Left cardiac atrium (tissue), 4 donors: ENCODE measurements at regions not wholly inside any gene's neighbourhood (a gene's known extent, or its start where the extent isn't known, plus 50 kb on each side); places are given as distances from the start of the nearest gene placed in this dataset.

ENCODE experiments used
- ATAC-seq, 2 donors: fragments of 200-7000 bp; cut with Tn5 transposase; one replicate each; pipeline ENCODE4 v1.9.1; 2020; ENCODE audit warnings: mild to moderate bottlenecking in 2 of 2, moderate library complexity in 2 of 2
- DNase-seq: peaks from one replicate; pipeline ENCODE4 v3.0.0-alpha.2; 2020
- intact Hi-C, 2 donors: fragments of 100-400 bp; cut with DNase I; formaldehyde crosslinking; loops; one replicate each; pipeline versions ENCODE4 v1.14.1 to v1.15.1; 2022 to 2023
- donor health status: DM: no; HTN: yes; CAD: no.
- donor health status: DM: no; HTN: yes; CAD: no; lungs with severe emphysema.
- donor health status: DM: yes; HTN: yes; CAD: no.
- donor health status: Dilated cardiomyopathy.

GRCh38 chr12:124230789-124231188 lies 64.1 kb upstream of the RFLNA start:
- intact Hi-C loops = no loop called here
- DNase-seq (no peak), ATAC-seq (no peak)

GRCh38 chr12:124231980-124232653 lies 62.8 kb upstream of the RFLNA start:
- DNase-seq = no peak
- intact Hi-C loops = no loop called here
- peak in 1 of 2 donors; percentile 43 for ATAC-seq

DNA sequence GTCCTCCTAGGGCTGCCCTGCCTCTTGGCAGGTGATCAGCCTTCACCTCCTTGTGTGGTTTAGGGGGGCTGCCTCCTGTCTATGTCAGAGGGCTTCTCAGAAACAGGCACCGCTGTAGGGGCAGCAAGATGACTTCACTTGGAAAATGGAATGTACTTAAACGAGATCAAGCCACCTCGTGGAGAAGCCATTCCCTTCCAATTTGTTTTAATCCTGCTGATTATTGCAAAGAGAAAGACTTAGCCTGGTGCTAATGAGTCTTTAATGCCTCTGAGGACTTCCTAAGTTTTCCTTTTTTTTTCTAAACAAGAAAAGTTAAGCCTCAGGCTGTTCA lies 62.3 kb upstream of the RFLNA start:
- intact Hi-C loops = no loop called here
- peak in 1 of 2 donors; percentile 22 for ATAC-seq
- DNase-seq = no peak

- intact Hi-C loops = no loop called here
- DNase-seq (no peak), ATAC-seq (peak; percentile 60 to 86)
Observed at GRCh38 chr12:124233041-124233796, 61.7 kb upstream of the RFLNA start.

GRCh38 chr12:124233846-124234640 lies 60.9 kb upstream of the RFLNA start:
- ATAC-seq (peak; percentile 84 to 89), DNase-seq (peak; percentile 34)
- intact Hi-C loops = no loop called here

DNA sequence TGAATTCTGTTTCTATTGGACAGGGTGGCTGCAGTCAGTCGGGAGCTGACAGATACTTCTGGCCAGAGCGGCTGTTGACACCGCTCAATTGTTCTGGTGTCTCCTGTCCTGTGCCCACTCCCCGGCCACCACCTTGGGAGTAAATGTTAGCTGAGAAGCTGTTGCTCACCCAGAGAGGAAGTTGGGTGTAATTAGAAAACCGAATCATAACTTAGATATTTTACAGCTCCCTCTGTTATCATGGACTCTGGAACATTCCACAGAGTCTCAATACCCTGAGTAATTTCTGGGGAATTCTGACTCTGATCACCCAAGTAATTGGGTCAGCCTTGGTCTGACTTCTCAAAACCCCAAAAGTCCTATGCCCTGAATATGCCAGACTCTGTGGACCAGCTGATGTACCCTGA lies 58.3 kb upstream of the RFLNA start:
- intact Hi-C loops = no loop called here
- ATAC-seq = peak in 1 of 2 donors; percentile 34
- DNase-seq = no peak

DNA sequence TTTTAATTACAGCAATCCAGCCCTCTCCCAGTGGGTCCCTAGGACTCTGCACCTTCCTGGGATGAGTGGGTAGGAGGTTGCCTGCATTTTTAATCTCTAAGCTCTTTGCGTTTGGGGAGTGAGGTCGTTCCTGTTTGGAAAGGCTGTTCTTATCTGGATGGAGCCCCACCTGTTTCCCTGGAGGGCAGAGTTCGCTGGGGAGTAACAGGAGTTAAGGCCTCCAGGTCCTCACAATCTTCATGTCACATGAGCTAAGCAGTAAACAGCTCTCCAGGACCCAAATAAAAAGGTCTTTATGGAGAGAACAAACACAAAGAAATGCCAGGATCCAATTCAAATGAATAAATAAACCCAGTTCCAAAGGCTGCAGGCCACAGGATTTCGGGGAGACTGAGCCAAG lies 56.0 kb upstream of the RFLNA start:
- no peak for ATAC-seq
- intact Hi-C loops = no loop called here
- no peak for DNase-seq

DNA sequence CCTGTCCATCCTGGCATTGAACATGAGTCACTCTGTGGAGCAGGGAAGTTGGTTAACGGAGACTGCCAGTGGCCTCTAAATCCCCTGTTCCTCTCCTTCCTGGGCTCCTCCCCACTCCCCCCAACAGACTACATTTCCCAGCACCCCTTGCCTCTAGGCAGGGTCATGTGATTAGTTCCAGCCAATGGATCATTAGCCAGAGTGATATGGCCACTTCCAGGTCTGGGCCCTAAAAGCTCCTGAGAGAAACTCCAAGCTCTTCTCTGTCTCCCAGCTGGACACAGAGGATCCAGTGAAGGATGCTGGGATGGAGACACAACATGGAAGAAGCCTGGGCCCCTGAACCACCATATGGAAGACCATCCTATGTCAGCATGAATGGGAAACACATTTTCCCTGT lies 54.4 kb upstream of the RFLNA start:
- DNase-seq = no peak
- intact Hi-C loops = no loop called here
- no peak for ATAC-seq

DNA sequence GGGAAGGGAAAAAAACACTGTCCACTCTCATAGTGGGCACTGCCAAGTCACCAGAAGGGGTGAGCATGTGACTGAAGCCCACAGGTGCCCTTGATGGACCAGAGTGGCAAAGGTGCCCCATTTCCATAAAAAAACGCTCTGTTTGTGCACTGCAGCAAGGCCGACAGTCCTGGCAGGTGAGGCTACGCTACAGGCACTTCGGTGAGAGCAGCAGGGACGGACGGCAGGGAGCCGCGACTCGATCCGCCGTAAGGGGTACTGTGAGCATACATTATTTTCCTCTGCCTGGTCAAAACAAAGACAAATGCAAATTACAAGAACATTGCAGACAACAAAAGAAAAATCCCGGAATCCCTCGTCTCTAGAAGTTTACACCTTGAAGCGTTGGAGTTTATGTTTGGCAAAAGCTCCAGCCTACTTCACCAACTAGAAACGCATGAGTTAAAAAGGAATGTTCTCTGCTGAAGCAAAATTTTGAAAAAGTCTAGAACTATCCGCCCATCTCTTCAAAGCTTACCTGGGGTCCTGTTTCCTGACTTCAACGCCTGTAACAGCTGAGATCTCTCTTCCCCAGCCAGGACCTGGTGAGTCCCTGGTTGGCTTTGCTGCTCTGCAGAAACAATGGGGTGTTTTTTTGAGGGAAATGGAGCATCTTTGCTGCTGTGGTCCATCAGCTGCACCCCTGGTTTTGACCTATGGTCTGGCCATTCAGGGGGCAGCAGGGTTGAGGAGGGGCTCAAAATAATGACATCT lies 52.9 kb upstream of the RFLNA start:
- intact Hi-C loops = no loop called here
- DNase-seq (no peak), ATAC-seq (no peak)

DNA sequence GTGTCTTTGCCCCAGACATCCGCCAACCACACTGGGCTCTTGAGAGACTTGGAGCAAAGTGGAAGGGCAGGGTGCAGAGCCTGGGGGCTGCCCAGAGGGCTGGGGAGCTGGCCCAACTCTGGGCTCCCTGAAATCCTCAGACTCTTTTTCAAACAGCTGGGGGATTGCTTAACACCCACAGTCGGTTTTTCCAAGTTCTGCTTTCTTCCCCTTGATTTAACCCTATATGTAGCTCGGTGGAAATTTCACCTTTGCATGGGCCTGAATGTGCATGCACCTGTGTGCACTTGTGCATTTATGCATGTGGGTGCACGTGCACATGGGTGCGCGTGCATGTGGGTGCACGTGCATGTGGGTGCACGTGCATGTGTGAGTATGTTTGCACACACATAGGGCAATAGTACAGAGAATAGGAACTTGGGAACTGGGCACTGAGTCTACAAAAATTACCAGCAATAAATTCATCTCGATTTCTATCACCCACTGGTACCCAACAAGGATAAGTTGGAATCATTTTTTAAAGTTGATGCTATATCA lies 52.3 kb upstream of the RFLNA start:
- intact Hi-C loops = no loop called here
- DNase-seq = no peak
- no peak for ATAC-seq

GRCh38 chr12:124243936-124244335 lies 51.0 kb upstream of the RFLNA start:
- DNase-seq = no peak
- no peak for ATAC-seq
- intact Hi-C loops = no loop called here
